ENCODE measurements at regions not wholly inside any gene's neighbourhood (a gene's known extent, or its start where the extent isn't known, plus 50 kb on each side); places are given as distances from the start of the nearest gene placed in this dataset.

- no peak overlapping the region for H3K27ac ChIP-seq
- H3K9me3 ChIP-seq: no peaks in the 10 kb centered on the region
- WGBS: 78% methylated on average over 6 of the region's 6 CpGs
- H3K4me1 ChIP-seq: no peaks in the 10 kb centered on the region
- DNase-seq (ENCODE audit: low spot score in 2 of 2): no peak
- no peak overlapping the region for H3K4me3 ChIP-seq
- TF ChIP-seq EP300 (IDR thresholded peaks at IDR 0.05): no peak
- no peak for TF ChIP-seq POLR2AphosphoS5 (IDR thresholded peaks at IDR 0.05)
- TF ChIP-seq POLR2A (IDR thresholded peaks at IDR 0.05): no peak
- TF ChIP-seq, protein P1, sequence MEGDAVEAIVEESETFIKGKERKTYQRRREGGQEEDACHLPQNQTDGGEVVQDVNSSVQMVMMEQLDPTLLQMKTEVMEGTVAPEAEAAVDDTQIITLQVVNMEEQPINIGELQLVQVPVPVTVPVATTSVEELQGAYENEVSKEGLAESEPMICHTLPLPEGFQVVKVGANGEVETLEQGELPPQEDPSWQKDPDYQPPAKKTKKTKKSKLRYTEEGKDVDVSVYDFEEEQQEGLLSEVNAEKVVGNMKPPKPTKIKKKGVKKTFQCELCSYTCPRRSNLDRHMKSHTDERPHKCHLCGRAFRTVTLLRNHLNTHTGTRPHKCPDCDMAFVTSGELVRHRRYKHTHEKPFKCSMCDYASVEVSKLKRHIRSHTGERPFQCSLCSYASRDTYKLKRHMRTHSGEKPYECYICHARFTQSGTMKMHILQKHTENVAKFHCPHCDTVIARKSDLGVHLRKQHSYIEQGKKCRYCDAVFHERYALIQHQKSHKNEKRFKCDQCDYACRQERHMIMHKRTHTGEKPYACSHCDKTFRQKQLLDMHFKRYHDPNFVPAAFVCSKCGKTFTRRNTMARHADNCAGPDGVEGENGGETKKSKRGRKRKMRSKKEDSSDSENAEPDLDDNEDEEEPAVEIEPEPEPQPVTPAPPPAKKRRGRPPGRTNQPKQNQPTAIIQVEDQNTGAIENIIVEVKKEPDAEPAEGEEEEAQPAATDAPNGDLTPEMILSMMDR (IDR thresholded peaks at IDR 0.05): no peak
- H3K36me3 ChIP-seq: no peaks in the 10 kb centered on the region
- peaks cover under 1% of the 10 kb centered on the region for H3K27me3 ChIP-seq
Measured at GRCh38 chr14:89033756-89034155, 209.3 kb downstream of the TTC8 start.

- TF ChIP-seq POLR2A (IDR thresholded peaks at IDR 0.05) (no peak), EP300 (IDR thresholded peaks at IDR 0.05) (no peak), POLR2AphosphoS5 (IDR thresholded peaks at IDR 0.05) (no peak)
- TF ChIP-seq, protein P1 (IDR thresholded peaks at IDR 0.05): no peak
- no peak overlapping the region for H3K4me3 ChIP-seq
- DNase-seq (ENCODE audit: low spot score in 2 of 2): no peak
- no peaks in the 10 kb centered on the region for H3K9me3 ChIP-seq
- WGBS: 97% methylated on average over 3 of the region's 3 CpGs
- no peaks in the 10 kb centered on the region for H3K36me3 ChIP-seq
- peaks cover 13% of the 10 kb centered on the region for H3K4me1 ChIP-seq
- no peak overlapping the region for H3K27ac ChIP-seq
- no peaks in the 10 kb centered on the region for H3K27me3 ChIP-seq
Measured at GRCh38 chr14:89036371-89036770, 211.9 kb downstream of the TTC8 start.

- no peak for DNase-seq (ENCODE audit: low spot score in 2 of 2)
- Histone ChIP-seq H3K4me1 (peaks cover 16% of the 10 kb centered on the region), H3K27ac (no peak overlapping the region), H3K9me3 (no peaks in the 10 kb centered on the region), H3K36me3 (no peaks in the 10 kb centered on the region), H3K27me3 (no peaks in the 10 kb centered on the region), H3K4me3 (no peak overlapping the region)
- TF ChIP-seq, protein P1 (IDR thresholded peaks at IDR 0.05): no peak
- TF ChIP-seq POLR2A (IDR thresholded peaks at IDR 0.05) (no peak), POLR2AphosphoS5 (IDR thresholded peaks at IDR 0.05) (no peak), EP300 (IDR thresholded peaks at IDR 0.05) (no peak)
- 94% methylated on average over 3 of the region's 3 CpGs for WGBS
Measured at GRCh38 chr14:89037065-89037464, 212.6 kb downstream of the TTC8 start.

- Histone ChIP-seq H3K36me3 (no peaks in the 10 kb centered on the region), H3K9me3 (no peaks in the 10 kb centered on the region), H3K27me3 (no peaks in the 10 kb centered on the region), H3K27ac (peak overlapping the region; percentile 82), H3K4me1 (peaks cover 16% of the 10 kb centered on the region), H3K4me3 (peak overlapping the region; percentile 42)
- WGBS: 35% methylated on average over 6 of the region's 6 CpGs
- TF ChIP-seq POLR2AphosphoS5 (IDR thresholded peaks at IDR 0.05) (no peak), POLR2A (IDR thresholded peaks at IDR 0.05) (no peak), EP300 (IDR thresholded peaks at IDR 0.05) (no peak)
- TF ChIP-seq, protein P1 (IDR thresholded peaks at IDR 0.05): no peak
- no peak for DNase-seq (ENCODE audit: low spot score in 2 of 2)
Measured at GRCh38 chr14:89040080-89040459, 215.6 kb downstream of the TTC8 start.

- 2% methylated on average over 27 of the region's 31 CpGs for WGBS
- no peak for TF ChIP-seq POLR2A (IDR thresholded peaks at IDR 0.05)
- TF ChIP-seq POLR2AphosphoS5 (IDR thresholded peaks at IDR 0.05): peak in 2 of 3 donors; percentile 40 to 48
- TF ChIP-seq EP300 (IDR thresholded peaks at IDR 0.05): no peak
- TF ChIP-seq, protein P1 (IDR thresholded peaks at IDR 0.05): peak; percentile 82 to 93
- H3K4me1 ChIP-seq: peaks cover 16% of the 10 kb centered on the region
- H3K9me3 ChIP-seq: no peaks in the 10 kb centered on the region
- peak; percentile 92 to 93 for DNase-seq (ENCODE audit: low spot score in 2 of 2)
- H3K36me3 ChIP-seq: no peaks in the 10 kb centered on the region
- H3K27me3 ChIP-seq: no peaks in the 10 kb centered on the region
- peak overlapping the region; percentile 42 for H3K4me3 ChIP-seq
- H3K27ac ChIP-seq: peak overlapping the region; percentile 82
Measured at GRCh38 chr14:89040460-89041256, 216.2 kb downstream of the TTC8 start.

All from suprapubic skin (tissue), 4 donors.